ENCODE measurements at regions not wholly inside any gene's neighbourhood (a gene's known extent, or its start where the extent isn't known, plus 50 kb on each side); places are given as distances from the start of the nearest gene placed in this dataset.

GRCh38 chr17:13363771-13364170 is 238.0 kb downstream of the HS3ST3A1 start:
- H3K27me3 ChIP-seq (ENCODE audit: control insufficient read depth, insufficient read depth, low read length), result no peaks in the 10 kb centered on the region
- TF ChIP-seq CTCF (IDR thresholded peaks at IDR 0.05; ENCODE audit: insufficient read depth, low read length, poor library complexity, severe bottlenecking), result no peak
- no peak for DNase-seq (ENCODE audit: low read depth)
- H3K36me3 ChIP-seq (ENCODE audit: control insufficient read depth, insufficient read depth, low read length), result no peaks in the 10 kb centered on the region
- H3K4me3 ChIP-seq (ENCODE audit: low read depth, low read length), result no peak overlapping the region

- no peaks in the 10 kb centered on the region for H3K36me3 ChIP-seq (ENCODE audit: control insufficient read depth, insufficient read depth, low read length)
- DNase-seq (ENCODE audit: low read depth), result peak; percentile 72
- H3K4me3 ChIP-seq (ENCODE audit: low read depth, low read length), result no peak overlapping the region
- no peaks in the 10 kb centered on the region for H3K27me3 ChIP-seq (ENCODE audit: control insufficient read depth, insufficient read depth, low read length)
- TF ChIP-seq CTCF (IDR thresholded peaks at IDR 0.05; ENCODE audit: insufficient read depth, low read length, poor library complexity, severe bottlenecking), result no peak
Observed at GRCh38 chr17:13362341-13363122, 239.2 kb downstream of the HS3ST3A1 start.

GRCh38 chr17:13359774-13360173 is 242.0 kb downstream of the HS3ST3A1 start:
- no peak for DNase-seq (ENCODE audit: low read depth)
- no peak for TF ChIP-seq CTCF (IDR thresholded peaks at IDR 0.05; ENCODE audit: insufficient read depth, low read length, poor library complexity, severe bottlenecking)
- no peaks in the 10 kb centered on the region for H3K36me3 ChIP-seq (ENCODE audit: control insufficient read depth, insufficient read depth, low read length)

DNA sequence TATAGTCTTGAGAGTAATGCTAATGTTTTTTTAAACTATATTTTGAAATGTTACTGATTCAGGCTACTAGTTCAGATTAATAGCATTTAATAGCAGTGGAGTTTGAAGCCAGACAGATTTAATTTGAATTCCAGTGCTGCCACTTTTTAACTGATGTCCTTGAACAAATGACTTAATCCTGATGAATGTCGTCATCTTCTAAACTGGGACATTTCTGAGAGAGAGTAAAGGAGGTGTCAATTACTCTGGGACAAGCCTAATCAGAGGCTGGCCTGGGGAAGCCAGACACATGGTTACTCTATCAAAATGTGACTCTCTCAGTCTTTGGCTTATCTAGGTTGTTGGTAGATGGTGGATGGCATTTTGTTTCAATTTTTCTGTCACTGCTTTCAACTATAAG is 246.7 kb downstream of the HS3ST3A1 start:
- H3K36me3 ChIP-seq (ENCODE audit: control insufficient read depth, insufficient read depth, low read length), result no peaks in the 10 kb centered on the region
- no peaks in the 10 kb centered on the region for H3K27me3 ChIP-seq (ENCODE audit: control insufficient read depth, insufficient read depth, low read length)
- DNase-seq (ENCODE audit: low read depth), result no peak
- no peak for TF ChIP-seq CTCF (IDR thresholded peaks at IDR 0.05; ENCODE audit: insufficient read depth, low read length, poor library complexity, severe bottlenecking)
- H3K4me3 ChIP-seq (ENCODE audit: low read depth, low read length), result no peak overlapping the region

More at GRCh38 chr17:13359774-13360173, 242.0 kb downstream of the HS3ST3A1 start:
- Histone ChIP-seq H3K27me3 (ENCODE audit: control insufficient read depth, insufficient read depth, low read length) (no peaks in the 10 kb centered on the region), H3K4me3 (ENCODE audit: low read depth, low read length) (no peak overlapping the region)

DNA sequence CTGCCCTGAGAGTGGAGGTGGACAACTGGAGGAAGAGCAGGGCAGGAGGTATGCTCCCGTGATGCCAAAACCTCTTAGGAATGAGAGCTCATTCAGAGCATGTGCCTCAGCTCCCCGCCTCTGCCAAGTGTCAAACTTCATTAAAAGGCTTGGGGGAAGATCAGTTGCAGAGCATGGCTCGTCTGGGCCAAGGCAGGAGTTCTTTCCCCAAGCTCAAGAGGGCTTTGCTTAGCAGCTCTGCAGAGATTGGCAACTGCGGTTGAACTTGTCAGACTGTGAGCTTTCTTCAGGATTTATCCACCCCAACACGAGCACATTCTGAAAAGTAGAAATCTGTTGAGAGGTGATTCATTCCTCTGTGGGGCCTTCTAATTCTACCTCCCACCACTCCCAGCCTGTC is 248.1 kb downstream of the HS3ST3A1 start:
- DNase-seq (ENCODE audit: low read depth), result no peak
- no peaks in the 10 kb centered on the region for H3K36me3 ChIP-seq (ENCODE audit: control insufficient read depth, insufficient read depth, low read length)
- no peak for TF ChIP-seq CTCF (IDR thresholded peaks at IDR 0.05; ENCODE audit: insufficient read depth, low read length, poor library complexity, severe bottlenecking)
- H3K27me3 ChIP-seq (ENCODE audit: control insufficient read depth, insufficient read depth, low read length), result no peaks in the 10 kb centered on the region
- no peak overlapping the region for H3K4me3 ChIP-seq (ENCODE audit: low read depth, low read length)

Measured in kidney epithelial cell (primary cell).